SHP77 treated with DMSO at 0.1 percent for 48 hours (cell line): ENCODE measurements at regions not wholly inside any gene's neighbourhood (a gene's known extent, or its start where the extent isn't known, plus 50 kb on each side); places are given as distances from the start of the nearest gene placed in this dataset.
"Not testable (repeated sequence)": the region's sequence is repeated elsewhere in the genome, so short reads cannot be mapped to it uniquely, and the experiment has no call there.

Source experiments
- DNase-seq: peaks from one replicate; lab custom pipeline; 2025; lab: John Stamatoyannopoulos, UW

- DNase-seq = no peak
Observed at GRCh38 chr12:126960709-126961108, 1306.3 kb upstream of the TMEM132C start.

- DNase-seq = no peak
Observed at GRCh38 chr12:126963825-126964224, 1303.1 kb upstream of the TMEM132C start.

GRCh38 chr12:126966498-126966897 is 1300.5 kb upstream of the TMEM132C start:
- DNase-seq = no peak

GRCh38 chr12:126967152-126967551 is 1299.8 kb upstream of the TMEM132C start:
- no peak for DNase-seq

- no peak for DNase-seq
Observed at GRCh38 chr12:126974779-126975178, 1292.2 kb upstream of the TMEM132C start.

GRCh38 chr12:126976579-126976978 is 1290.4 kb upstream of the TMEM132C start:
- no peak for DNase-seq

- not testable (repeated sequence) for DNase-seq
Observed at GRCh38 chr12:126979564-126979963, 1287.4 kb upstream of the TMEM132C start.

- DNase-seq = no peak
Observed at GRCh38 chr12:126982707-126983106, 1284.3 kb upstream of the TMEM132C start.

GRCh38 chr12:126983735-126984134 is 1283.2 kb upstream of the TMEM132C start:
- not testable (repeated sequence) for DNase-seq

GRCh38 chr12:126985663-126986062 is 1281.3 kb upstream of the TMEM132C start:
- not testable (repeated sequence) for DNase-seq

GRCh38 chr12:126989532-126989931 is 1277.4 kb upstream of the TMEM132C start:
- DNase-seq = no peak

GRCh38 chr12:126993898-126994297 is 1273.1 kb upstream of the TMEM132C start:
- no peak for DNase-seq

GRCh38 chr12:126994599-126994998 is 1272.4 kb upstream of the TMEM132C start:
- no peak for DNase-seq

- DNase-seq = no peak
Observed at GRCh38 chr12:126998031-126998430, 1268.9 kb upstream of the TMEM132C start.

GRCh38 chr12:126998747-126999285 is 1268.2 kb upstream of the TMEM132C start:
- no peak for DNase-seq

GRCh38 chr12:126999352-126999751 is 1267.6 kb upstream of the TMEM132C start:
- DNase-seq = no peak

GRCh38 chr12:127005406-127005805 is 1261.6 kb upstream of the TMEM132C start:
- no peak for DNase-seq

- no peak for DNase-seq
Observed at GRCh38 chr12:127006972-127007371, 1260.0 kb upstream of the TMEM132C start.

GRCh38 chr12:127008755-127009403 is 1258.1 kb upstream of the TMEM132C start:
- no peak for DNase-seq

- no peak for DNase-seq
Observed at GRCh38 chr12:127012109-127012508, 1254.9 kb upstream of the TMEM132C start.

GRCh38 chr12:127013197-127013596 is 1253.8 kb upstream of the TMEM132C start:
- DNase-seq = no peak

- DNase-seq = no peak
Observed at GRCh38 chr12:127014079-127014478, 1252.9 kb upstream of the TMEM132C start.

GRCh38 chr12:127024791-127025190 is 1242.2 kb upstream of the TMEM132C start:
- DNase-seq = no peak

GRCh38 chr12:127025545-127025944 is 1241.4 kb upstream of the TMEM132C start:
- DNase-seq = no peak
